Ovary (tissue), 7 donors: ENCODE measurements at regions not wholly inside any gene's neighbourhood (a gene's known extent, or its start where the extent isn't known, plus 50 kb on each side); places are given as distances from the start of the nearest gene placed in this dataset.

Experiments used
- DNase-seq, 5 donors: peaks; one replicate each; pipeline ENCODE4 v3.0.0-alpha.2; 2019 to 2020
- H3K27ac ChIP-seq, 2 donors: fragments of 200-600 bp; one replicate each; pipeline versions ENCODE4 v1.5.1 to v1.8.0; 2019 to 2022
- H3K27me3 ChIP-seq: fragments of 200-600 bp; one replicate; pipeline ENCODE4 v1.8.0; 2022
- H3K36me3 ChIP-seq: fragments of 200-600 bp; sonication (generic); one replicate; pipeline ENCODE4 v1.5.1; 2019
- H3K4me1 ChIP-seq: one replicate; pipeline ENCODE4 v1.8.1; 2013; ENCODE audit warnings: mild to moderate bottlenecking, moderate library complexity; ENCODE audit not compliant: insufficient read depth
- H3K4me3 ChIP-seq: fragments of 200-600 bp; sonication (generic); one replicate; pipeline ENCODE4 v1.5.1; 2017
- H3K9me3 ChIP-seq, 2 donors: fragments of 200-600 bp in 1 of 2; sonication (generic) in 1 of 2; one replicate each; pipeline versions ENCODE4 v1.5.1 to v1.8.1; 2013 to 2019; ENCODE audit warnings: mild to moderate bottlenecking in 1 of 2, moderate library complexity in 1 of 2
- CTCF ChIP-seq, 3 donors: fragments of 450-650 bp in 2 of 3; fragments of 200-600 bp in 1 of 3; IDR thresholded peaks; one replicate each; pipeline versions ENCODE4 v1.5.1 to v1.8.0; 2016 to 2022; ENCODE audit warnings: antibody characterized with exemption in 3 of 3, mild to moderate bottlenecking in 1 of 3
- EP300 ChIP-seq: sonication (generic); formaldehyde crosslinking; IDR thresholded peaks from one replicate; pipeline ENCODE4 v1.6.1; 2017; ENCODE audit warnings: antibody characterized with exemption
- POLR2A ChIP-seq: fragments of 450-650 bp; IDR thresholded peaks from one replicate; pipeline ENCODE4 v1.6.1; 2017; ENCODE audit warnings: antibody characterized with exemption, mild to moderate bottlenecking, moderate library complexity
- WGBS, 3 donors: extraction: QIAGEN DNeasy Blood & Tissue Kit in 1 of 3; methylation state at CpG; one replicate each; pipeline versions ENCODE4 v1.1.5 to v1.1.7; 2013 to 2017; 5-methylcytosine and 5-hydroxymethylcytosine counted together
- intact Hi-C, 4 donors: fragments of 100-400 bp; cut with DNase I; formaldehyde crosslinking; loops; one replicate each; pipeline versions ENCODE4 v1.11.0 to v1.15.1; 2022 to 2023
- donor health status: DM: no; HTN: no; CAD: no; lungs with moderate emphysema.
- donor health status: DM: no; HTN: no; CAD: no.
- donor health status: Bipolar disorder and iron deficiency.
- donor health status: DM: no; HTN: no; CAD: no.
- donor health status: DM: yes; HTN: yes; CAD: no.

DNA sequence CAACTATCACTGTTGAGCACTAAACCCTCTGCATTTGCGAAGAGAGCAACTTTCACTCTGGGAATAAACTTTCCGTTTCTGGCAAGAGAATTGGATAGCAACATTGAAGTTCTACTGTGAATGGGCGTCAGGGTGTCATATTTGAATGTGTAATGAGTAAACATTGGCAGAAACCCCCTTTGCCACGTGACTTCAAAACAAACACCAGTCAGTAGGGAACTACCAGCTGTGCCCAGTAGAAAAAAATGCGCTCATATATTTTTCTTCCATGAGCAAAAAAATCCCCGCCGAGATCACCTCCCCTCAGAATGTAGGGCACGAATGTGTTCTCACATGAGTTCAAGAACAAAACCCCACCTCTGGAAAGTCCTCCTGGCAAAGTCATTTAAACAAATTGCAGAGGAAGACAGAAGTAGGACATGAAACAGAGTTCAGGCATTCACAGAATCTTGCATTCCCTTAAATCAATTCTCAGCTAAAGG, 80.6 kb downstream of the BTG1 start:
- no peak for TF ChIP-seq EP300
- TF ChIP-seq POLR2A, result no peak
- no peak for TF ChIP-seq CTCF (IDR thresholded peaks at IDR 0.05)
- H3K36me3 ChIP-seq, result no peaks in the 10 kb centered on the region
- peaks cover 2% of the 10 kb centered on the region for H3K4me1 ChIP-seq
- WGBS, 3 donors, result 44 to 66% (median 58%) methylated on average over 8 of the region's 8 CpGs
- no peaks in the 10 kb centered on the region for H3K27me3 ChIP-seq
- intact Hi-C loops, result no loop called here
- H3K4me3 ChIP-seq, result no peak overlapping the region
- no peak for DNase-seq
- H3K9me3 ChIP-seq, result no peaks in the 10 kb centered on the region
- no peak overlapping the region for H3K27ac ChIP-seq

DNA sequence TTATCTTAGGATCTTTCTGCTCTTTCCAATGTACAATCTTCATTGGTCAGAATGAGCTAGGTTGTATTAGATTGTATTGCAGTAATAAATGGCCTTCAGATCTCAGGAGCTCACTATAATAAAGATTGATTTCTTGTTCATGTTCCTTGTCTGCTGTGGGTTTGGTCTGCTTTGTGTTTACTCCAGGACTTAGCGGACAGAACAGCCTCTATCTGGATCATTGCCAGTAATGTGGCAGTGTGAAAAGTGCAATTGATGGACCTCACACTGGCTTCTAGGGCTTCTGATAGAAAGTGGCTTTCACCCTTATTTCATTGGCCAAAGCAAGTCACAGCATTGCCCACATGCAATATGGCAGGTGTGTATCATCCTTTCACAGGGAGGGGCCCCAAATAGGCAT, 81.2 kb downstream of the BTG1 start:
- Histone ChIP-seq H3K9me3 (no peaks in the 10 kb centered on the region), H3K4me1 (peaks cover 2% of the 10 kb centered on the region), H3K27me3 (no peaks in the 10 kb centered on the region), H3K36me3 (no peaks in the 10 kb centered on the region), H3K27ac (no peak overlapping the region), H3K4me3 (no peak overlapping the region)
- WGBS, 3 donors, result 57 to 69% (median 62%) methylated on average over 1 of the region's 1 CpG
- intact Hi-C loops, result no loop called here
- DNase-seq, result no peak
- no peak for TF ChIP-seq CTCF (IDR thresholded peaks at IDR 0.05)
- no peak for TF ChIP-seq POLR2A
- no peak for TF ChIP-seq EP300

- Histone ChIP-seq H3K4me1 (peaks cover 2% of the 10 kb centered on the region), H3K27ac (no peak overlapping the region), H3K27me3 (no peaks in the 10 kb centered on the region), H3K36me3 (no peaks in the 10 kb centered on the region), H3K4me3 (no peak overlapping the region), H3K9me3 (no peaks in the 10 kb centered on the region)
- no peak for DNase-seq
- WGBS, 3 donors, result 59 to 70% (median 59%) methylated on average over 3 of the region's 3 CpGs
- intact Hi-C loops, result no loop called here
- TF ChIP-seq EP300, result no peak
- TF ChIP-seq POLR2A, result no peak
- no peak for TF ChIP-seq CTCF (IDR thresholded peaks at IDR 0.05)
Measured at GRCh38 chr12:92063641-92064040, 82.0 kb downstream of the BTG1 start.

- DNase-seq, result no peak
Measured at GRCh38 chr12:92062539-92063493, 82.8 kb downstream of the BTG1 start.

More at GRCh38 chr12:92062539-92063493, 82.8 kb downstream of the BTG1 start:
- Histone ChIP-seq H3K4me1 (peaks cover 2% of the 10 kb centered on the region), H3K4me3 (no peak overlapping the region), H3K27ac (no peak overlapping the region), H3K27me3 (no peaks in the 10 kb centered on the region), H3K9me3 (no peaks in the 10 kb centered on the region), H3K36me3 (no peaks in the 10 kb centered on the region)
- intact Hi-C loops, result no loop called here
- TF ChIP-seq POLR2A, result no peak
- TF ChIP-seq CTCF (IDR thresholded peaks at IDR 0.05), result no peak
- no peak for TF ChIP-seq EP300
- WGBS, 3 donors, result 71 to 87% (median 77%) methylated on average over 6 of the region's 6 CpGs
